ENCODE measurements at regions not wholly inside any gene's neighbourhood (a gene's known extent, or its start where the extent isn't known, plus 50 kb on each side); places are given as distances from the start of the nearest gene placed in this dataset.

DNA sequence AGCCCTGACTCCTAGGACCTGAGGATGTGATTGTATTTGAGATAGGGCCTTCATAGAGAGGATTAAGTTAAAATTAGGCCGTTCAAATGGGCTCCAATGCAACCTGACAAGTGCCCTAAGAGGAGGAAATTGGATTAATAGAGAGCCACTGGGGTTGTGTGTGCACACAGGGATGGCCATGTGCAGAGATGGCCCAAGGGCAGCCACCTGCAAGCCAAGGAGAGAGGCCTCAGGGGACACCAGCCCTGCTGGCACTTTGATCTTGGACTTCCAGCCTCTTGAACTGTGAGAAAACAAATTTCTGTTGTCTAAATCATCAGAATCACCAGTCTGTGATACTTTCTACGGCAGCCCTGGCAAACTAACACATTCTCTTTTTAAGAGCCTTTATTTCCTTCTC is 598.8 kb downstream of the UTRN start:
- no peak for DNase-seq (ENCODE audit: low read depth)

GRCh38 chr6:144885817-144886216 is 600.7 kb downstream of the UTRN start:
- no peak for DNase-seq (ENCODE audit: low read depth)

- DNase-seq (ENCODE audit: low read depth): no peak
Observed at GRCh38 chr6:144886682-144887081, 601.5 kb downstream of the UTRN start.

DNA sequence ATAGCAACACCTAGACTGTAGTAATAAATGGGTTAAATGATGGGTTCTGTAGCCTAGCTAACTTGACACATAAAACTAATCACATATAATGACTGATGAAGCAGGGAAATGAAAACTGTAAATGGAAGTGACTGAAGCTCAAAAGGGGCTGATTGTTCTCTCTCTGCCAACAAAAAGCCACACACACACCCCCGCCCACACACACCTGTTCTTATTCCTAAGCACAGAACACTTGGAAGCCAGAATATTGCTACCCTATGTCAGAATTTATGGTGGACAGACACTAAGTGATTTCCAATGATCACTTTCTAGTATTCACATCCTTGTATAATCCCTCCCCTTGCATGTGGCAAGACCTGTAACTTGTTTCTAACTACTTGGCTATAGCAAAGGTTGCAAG is 603.5 kb downstream of the UTRN start:
- no peak for DNase-seq (ENCODE audit: low read depth)

GRCh38 chr6:144893680-144894151 is 608.6 kb downstream of the UTRN start:
- no peak for DNase-seq (ENCODE audit: low read depth)

DNA sequence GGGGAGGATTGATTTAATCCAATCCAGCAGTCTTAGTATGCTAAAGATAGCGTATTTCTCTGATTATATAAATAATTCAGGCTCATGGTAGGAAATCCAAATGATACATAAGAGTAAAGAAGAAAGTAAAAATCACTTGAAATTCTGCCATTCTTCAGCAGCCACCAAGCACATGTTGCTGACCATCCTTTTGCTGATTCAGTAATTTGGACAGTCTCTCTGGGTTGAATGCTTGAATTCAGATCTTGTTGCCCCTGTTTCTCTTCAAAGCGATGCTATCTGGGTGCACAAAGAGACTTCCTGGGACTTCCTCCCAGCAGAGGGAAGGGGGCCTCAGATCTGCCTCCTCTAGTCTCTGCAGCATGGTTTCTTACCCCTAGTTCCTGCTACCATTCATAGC is 609.1 kb downstream of the UTRN start:
- DNase-seq (ENCODE audit: low read depth): no peak

DNA sequence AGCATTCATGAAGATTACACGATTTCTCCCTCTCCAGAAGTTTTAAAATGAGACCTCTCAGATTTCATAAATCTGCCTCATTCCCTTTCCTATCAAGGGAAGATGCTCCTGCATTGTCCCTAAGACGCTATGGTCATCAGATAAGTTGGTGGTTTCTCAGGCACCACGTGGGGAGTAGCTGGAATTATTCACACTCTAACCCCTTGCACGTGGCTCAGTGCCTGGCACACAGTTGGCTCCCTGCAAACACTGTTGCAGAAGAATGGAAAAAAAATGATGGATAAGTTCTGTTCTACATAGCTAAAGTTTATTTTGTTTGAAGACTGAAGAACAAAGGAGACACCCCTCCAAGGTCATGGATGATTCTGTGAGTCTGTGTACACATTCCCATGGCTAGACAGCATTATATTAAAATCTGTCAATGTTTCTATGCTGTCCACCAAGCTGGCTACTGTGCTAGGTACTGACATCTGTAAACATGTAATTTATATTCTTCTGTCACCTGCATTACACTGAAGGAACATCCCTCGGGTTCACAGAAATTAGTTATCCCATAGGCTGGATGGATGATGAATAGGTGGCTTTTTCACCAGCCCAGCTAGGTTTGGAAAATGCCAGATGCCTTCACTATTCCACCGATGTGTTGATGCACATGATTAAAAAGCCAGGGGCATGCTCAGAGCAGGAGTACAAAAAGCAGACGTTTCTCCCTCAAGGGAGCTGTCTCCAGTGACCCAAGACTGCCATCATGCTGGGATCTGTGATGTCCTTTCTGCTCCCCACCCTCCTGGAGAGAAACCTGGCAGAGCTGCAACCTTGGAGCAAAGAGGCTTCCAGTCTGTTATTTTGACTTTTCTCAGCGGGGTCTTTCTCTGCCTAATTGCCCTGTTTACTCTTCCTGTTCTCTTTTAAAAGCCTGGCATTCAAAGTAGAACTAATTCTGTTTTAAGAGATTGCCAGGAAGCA is 610.5 kb downstream of the UTRN start:
- no peak for DNase-seq (ENCODE audit: low read depth)

- DNase-seq (ENCODE audit: low read depth): no peak
Observed at GRCh38 chr6:144896289-144896688, 611.2 kb downstream of the UTRN start.

GRCh38 chr6:144896871-144897270 is 611.7 kb downstream of the UTRN start:
- no peak for DNase-seq (ENCODE audit: low read depth)

GRCh38 chr6:144897441-144897921 is 612.3 kb downstream of the UTRN start:
- no peak for DNase-seq (ENCODE audit: low read depth)

GRCh38 chr6:144898052-144898689 is 613.0 kb downstream of the UTRN start:
- no peak for DNase-seq (ENCODE audit: low read depth)

DNA sequence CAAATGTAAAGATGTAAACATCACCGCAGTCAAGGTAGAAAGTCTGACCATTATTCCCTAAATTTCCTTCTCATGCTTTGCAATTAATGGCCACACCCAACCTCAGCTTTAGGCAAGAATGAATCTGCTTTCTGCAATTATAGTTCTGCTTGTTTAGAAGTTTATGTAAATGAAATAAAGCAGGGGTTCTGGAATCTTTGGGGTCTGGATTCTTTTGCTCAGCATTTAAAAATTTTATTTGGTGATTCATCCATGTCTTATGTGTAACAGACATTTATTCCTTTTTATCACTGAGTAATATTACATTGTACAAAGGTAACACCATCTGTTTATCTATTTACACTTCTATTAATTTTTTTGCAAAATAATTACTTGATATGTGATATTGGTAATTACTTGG is 613.6 kb downstream of the UTRN start:
- no peak for DNase-seq (ENCODE audit: low read depth)

DNA sequence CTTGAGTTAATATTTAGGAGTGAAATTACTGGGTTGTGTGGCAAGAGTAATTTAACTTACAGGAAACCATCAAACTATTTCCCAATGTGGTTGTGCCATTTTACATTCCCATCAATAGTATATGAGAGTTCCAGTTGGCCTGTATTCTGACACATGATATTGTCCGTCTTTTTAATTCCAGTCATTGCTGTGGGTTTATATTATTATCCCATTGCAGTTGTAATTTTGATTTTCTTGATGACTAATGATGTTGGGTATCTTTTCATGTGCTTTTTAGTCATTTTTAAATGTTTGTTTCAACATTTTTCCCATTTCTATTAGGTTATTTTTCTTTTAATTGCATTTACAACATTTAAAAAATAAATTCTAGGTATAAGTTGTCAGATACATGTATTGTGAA is 614.0 kb downstream of the UTRN start:
- DNase-seq (ENCODE audit: low read depth): no peak

- DNase-seq (ENCODE audit: low read depth): no peak
Observed at GRCh38 chr6:144901412-144901811, 616.3 kb downstream of the UTRN start.

DNA sequence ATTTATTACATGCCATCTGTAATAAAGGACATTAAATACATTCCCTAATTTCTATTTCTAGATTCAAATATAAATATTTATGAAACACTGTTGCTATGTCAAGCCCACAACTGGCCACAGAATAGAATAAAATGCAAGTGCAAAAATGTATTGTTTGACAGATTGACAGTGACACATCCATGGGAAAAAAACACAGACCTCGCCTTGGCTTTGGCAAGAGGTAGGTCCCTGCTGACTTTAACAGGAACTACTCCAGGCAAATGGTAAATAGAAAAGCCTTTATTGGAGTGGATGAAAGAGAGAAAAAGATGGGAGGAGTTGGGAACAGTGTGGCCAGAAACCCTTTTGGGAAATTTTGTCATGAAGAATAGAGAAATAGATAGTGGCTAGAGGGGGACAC is 622.9 kb downstream of the UTRN start:
- no peak for DNase-seq (ENCODE audit: low read depth)

DNA sequence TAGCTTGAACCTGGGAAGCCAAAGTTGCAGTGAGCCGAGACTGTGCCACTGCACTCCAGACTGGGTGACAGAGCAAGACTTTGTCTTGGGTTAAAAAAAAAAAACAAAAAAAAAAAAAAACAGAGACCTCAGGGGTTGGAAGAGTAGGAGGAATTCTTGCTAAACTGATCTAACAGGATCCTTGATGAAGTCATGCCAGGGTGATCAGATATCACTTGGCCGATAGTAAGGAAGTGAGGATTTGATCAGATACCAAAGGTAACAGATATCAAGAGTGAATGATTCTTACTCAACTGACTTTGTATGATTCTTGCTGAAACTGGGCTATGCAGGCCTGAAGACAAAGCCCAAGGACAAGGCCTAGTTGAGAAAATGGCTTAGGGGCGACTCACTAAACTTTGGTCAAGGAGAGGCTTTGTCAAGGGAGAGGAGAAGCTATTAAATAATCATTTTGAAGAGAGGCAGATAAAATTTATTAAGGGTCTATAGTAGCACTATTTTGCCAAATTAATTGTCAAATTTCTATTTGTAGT is 624.7 kb downstream of the UTRN start:
- no peak for DNase-seq (ENCODE audit: low read depth)

DNA sequence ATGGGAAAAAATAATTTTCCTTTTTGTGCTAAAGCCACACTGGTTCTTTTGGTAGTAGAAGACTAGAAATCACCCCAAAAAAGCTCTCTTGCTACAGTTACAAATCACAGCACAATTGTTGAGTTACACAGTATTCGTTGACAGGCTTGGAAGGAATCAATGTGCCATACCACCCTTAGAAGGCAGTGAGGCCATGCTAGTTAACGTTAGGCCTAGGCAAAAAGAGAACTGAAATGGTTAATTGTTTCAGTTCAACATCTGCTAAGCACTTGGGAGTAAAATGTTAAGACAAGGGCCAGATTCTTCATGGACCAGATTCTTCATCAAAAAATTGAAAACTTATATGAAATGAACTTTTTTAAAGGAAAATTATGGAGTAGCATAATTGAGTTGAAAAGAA is 626.2 kb downstream of the UTRN start:
- DNase-seq (ENCODE audit: low read depth): no peak

DNA sequence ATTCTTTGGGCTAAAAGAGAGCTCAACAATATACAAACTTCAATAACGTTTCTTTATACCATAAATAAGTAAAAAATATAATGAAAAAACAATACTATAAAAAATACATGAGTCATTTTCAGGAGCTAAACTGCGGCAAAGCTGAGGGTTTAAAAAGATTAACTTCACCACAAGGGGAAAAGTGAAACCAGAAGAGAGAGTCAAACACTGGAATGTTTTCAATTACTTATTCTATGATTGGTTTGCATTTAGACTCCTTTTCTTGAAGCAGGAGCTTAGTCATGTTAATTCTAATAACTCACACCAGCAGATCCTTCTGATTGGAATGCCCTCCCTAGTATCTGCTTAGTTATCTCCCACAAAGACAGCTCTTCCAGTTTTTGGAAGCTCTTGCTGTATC is 627.3 kb downstream of the UTRN start:
- no peak for DNase-seq (ENCODE audit: low read depth)

GRCh38 chr6:144918073-144918472 is 632.9 kb downstream of the UTRN start:
- DNase-seq (ENCODE audit: low read depth): no peak

GRCh38 chr6:144919560-144919959 is 634.4 kb downstream of the UTRN start:
- no peak for DNase-seq (ENCODE audit: low read depth)

GRCh38 chr6:144920391-144920961 is 635.3 kb downstream of the UTRN start:
- no peak for DNase-seq (ENCODE audit: low read depth)

DNA sequence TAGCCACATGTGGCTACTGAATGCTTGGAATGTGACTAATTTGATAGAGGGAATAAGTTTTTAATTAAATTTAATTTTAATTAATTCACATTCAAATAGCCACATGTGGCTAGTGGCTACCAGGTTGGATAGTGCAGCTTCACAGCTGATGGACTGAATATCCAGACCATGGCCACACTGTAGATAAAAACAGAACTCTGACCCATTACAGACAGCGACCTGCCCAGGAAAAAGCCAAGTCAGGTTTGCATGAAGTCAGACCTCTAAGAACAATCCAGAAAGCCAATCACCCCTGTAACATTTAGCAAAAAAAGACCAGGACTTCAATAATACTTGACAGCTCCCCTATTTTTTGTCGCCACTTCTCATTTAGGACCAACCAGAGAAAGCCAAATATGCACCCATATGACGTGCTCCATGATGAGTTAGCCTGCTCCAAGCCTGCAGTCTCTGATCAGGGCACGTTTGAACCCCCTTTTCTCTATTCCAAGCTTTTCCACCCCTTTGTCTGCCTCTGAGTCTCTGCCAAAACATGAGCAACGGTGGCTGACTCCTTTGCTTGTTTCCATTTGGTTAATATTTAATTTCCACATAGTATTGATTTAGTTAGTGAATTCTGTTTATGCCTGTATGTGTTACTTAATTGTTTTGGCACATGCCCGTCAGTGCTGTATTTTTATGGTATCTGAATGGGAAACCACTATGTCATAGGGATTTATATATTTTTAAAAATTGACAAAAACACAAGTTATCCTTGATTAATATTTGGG is 636.3 kb downstream of the UTRN start:
- DNase-seq (ENCODE audit: low read depth): no peak

Data from T follicular helper cell (primary cell).